ENCODE measurements at regions not wholly inside any gene's neighbourhood (a gene's known extent, or its start where the extent isn't known, plus 50 kb on each side); places are given as distances from the start of the nearest gene placed in this dataset.
"Not testable (repeated sequence)": the region's sequence is repeated elsewhere in the genome, so short reads cannot be mapped to it uniquely, and the experiment has no call there.

DNA sequence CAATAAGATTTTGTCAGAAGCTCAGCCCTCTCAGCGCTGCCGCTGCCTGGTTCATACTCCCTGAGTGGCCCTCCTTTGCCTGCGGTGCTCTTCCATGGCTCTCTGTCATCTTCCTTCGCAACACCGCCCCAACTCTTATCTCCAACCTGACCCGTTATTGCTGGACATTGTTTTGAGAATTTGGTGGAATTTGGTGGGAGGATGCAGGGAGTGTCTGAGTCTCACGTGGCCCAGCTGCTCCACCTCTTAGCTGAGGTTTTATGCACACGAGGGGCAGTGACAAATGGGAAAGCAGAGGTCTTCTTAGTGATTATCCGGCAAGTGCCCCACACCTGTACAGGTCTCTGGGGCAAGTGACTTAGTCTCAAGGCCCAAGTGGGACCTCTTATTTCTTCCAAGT lies 97.5 kb upstream of the RPH3A start:
- no peak for DNase-seq (ENCODE audit: low read depth)
- TF ChIP-seq, protein P1, sequence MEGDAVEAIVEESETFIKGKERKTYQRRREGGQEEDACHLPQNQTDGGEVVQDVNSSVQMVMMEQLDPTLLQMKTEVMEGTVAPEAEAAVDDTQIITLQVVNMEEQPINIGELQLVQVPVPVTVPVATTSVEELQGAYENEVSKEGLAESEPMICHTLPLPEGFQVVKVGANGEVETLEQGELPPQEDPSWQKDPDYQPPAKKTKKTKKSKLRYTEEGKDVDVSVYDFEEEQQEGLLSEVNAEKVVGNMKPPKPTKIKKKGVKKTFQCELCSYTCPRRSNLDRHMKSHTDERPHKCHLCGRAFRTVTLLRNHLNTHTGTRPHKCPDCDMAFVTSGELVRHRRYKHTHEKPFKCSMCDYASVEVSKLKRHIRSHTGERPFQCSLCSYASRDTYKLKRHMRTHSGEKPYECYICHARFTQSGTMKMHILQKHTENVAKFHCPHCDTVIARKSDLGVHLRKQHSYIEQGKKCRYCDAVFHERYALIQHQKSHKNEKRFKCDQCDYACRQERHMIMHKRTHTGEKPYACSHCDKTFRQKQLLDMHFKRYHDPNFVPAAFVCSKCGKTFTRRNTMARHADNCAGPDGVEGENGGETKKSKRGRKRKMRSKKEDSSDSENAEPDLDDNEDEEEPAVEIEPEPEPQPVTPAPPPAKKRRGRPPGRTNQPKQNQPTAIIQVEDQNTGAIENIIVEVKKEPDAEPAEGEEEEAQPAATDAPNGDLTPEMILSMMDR (conservative IDR thresholded peaks at IDR 0.05; ENCODE audit: low read depth, low read length) = no peak
- no peak overlapping the region for H3K4me3 ChIP-seq (ENCODE audit: low read depth, low read length)

DNA sequence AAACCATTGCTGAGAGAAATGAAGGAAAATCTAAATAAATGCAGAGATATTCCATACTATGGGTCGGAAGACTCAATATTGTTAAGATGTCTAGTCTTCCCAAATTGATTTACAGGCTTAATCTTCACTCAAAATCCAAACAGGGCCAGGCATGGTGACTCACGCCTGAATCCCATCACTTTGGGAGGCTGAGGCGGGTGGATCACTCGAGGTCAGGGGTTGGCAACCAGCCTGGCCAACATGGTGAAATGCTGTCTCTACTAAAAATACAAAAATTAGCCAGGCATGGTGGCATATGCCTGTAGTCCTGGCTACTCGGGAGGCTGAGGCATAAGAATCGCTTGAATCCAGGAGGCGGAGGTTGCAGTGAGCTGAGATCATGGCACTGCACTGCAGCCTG lies 94.1 kb upstream of the RPH3A start:
- DNase-seq (ENCODE audit: low read depth); H3K4me3 ChIP-seq (ENCODE audit: low read depth, low read length): not testable (repeated sequence)

GRCh38 chr12:112705037-112705632 lies 86.4 kb upstream of the RPH3A start:
- H3K4me3 ChIP-seq (ENCODE audit: low read depth, low read length) = no peak overlapping the region
- TF ChIP-seq, protein P1 (conservative IDR thresholded peaks at IDR 0.05; ENCODE audit: low read depth, low read length) = no peak
- no peak for DNase-seq (ENCODE audit: low read depth)

- no peak for DNase-seq (ENCODE audit: low read depth)
- no peak overlapping the region for H3K4me3 ChIP-seq (ENCODE audit: low read depth, low read length)
- TF ChIP-seq, protein P1 (conservative IDR thresholded peaks at IDR 0.05; ENCODE audit: low read depth, low read length) = no peak
Measured at GRCh38 chr12:112710414-112710813, 81.1 kb upstream of the RPH3A start.

DNA sequence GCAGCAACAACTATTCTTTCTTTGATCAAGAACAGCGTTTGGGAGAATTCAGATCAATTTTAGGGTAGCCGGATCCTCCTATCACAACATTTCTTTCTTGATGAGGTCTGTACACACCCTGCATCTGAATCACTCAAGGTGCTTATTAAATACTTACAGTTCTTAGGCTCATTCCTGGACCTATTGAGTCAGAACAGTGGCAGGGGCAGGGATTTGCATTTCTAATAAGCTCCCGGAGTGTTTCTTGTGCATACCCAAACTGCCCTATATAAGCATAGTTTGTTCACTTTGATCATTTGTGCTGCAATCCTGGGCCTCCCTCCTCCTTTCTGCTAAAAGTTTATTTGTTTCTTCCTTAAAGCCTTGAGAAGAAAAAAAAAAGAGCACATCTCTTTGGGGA lies 80.5 kb upstream of the RPH3A start:
- TF ChIP-seq, protein P1 (conservative IDR thresholded peaks at IDR 0.05; ENCODE audit: low read depth, low read length) = no peak
- no peak for DNase-seq (ENCODE audit: low read depth)
- no peak overlapping the region for H3K4me3 ChIP-seq (ENCODE audit: low read depth, low read length)

DNA sequence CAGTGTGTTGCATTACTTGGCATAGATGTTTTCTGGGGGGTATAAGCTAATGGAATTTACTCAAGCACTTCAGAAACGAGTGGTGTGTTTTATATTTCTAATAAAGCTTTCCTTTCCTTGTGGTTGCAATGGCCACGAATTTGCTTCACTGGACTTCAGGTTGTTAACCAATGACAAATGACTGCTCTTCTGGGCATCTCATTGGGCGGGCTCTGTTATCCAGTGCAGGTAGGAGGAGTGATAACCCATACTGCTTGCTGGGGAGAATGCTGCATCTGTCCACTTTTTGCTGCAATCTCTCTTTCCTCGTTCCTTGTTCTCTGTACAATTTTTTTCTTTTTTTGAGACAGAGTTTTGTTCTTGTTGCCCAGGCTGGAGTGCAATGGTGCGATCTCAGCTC lies 80.0 kb upstream of the RPH3A start:
- no peak for DNase-seq (ENCODE audit: low read depth)
- no peak overlapping the region for H3K4me3 ChIP-seq (ENCODE audit: low read depth, low read length)
- TF ChIP-seq, protein P1 (conservative IDR thresholded peaks at IDR 0.05; ENCODE audit: low read depth, low read length) = no peak

DNA sequence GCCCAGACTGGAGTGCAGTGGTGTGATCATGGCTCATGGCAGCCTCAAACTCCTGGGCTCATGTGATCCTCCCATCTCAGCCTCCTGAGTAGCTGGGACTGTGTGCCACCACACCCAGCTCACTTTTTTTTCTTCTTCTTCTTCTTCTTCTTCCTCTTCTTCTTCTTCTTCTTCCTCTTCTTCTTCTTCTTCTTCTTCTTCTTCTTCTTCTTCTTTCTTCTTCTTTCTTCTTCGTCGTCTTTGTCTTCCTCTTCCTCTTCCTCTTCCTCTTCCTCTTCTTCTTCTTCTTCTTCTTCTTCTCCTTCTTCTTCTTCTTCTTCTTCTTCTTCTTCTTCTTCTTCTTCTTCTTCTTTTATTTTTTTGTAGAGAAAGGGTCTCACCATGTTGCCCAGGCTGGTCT lies 78.8 kb upstream of the RPH3A start:
- H3K4me3 ChIP-seq (ENCODE audit: low read depth, low read length); DNase-seq (ENCODE audit: low read depth): not testable (repeated sequence)

DNA sequence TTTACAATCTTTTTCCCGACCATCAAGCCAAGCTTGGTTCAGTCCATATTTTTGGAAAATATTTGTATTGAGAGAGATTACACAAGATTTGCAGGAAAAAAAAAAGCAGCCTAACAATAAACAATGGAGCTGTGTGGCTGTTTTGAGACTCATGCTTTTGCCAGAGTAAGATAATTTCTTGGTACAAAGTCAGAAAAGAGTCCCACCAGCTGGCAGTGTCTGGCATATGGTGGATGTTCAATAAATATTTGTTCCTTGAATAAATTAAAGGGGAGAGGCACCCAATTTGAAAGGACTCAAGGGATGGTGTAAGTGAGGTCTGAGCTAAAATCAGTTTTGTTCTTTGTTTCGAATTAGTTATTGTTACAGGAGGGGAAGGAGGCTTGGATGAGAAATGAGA lies 78.1 kb upstream of the RPH3A start:
- no peak overlapping the region for H3K4me3 ChIP-seq (ENCODE audit: low read depth, low read length)
- TF ChIP-seq, protein P1 (conservative IDR thresholded peaks at IDR 0.05; ENCODE audit: low read depth, low read length) = no peak
- DNase-seq (ENCODE audit: low read depth) = no peak
